ENCODE measurements at regions not wholly inside any gene's neighbourhood (a gene's known extent, or its start where the extent isn't known, plus 50 kb on each side); places are given as distances from the start of the nearest gene placed in this dataset.

DNA sequence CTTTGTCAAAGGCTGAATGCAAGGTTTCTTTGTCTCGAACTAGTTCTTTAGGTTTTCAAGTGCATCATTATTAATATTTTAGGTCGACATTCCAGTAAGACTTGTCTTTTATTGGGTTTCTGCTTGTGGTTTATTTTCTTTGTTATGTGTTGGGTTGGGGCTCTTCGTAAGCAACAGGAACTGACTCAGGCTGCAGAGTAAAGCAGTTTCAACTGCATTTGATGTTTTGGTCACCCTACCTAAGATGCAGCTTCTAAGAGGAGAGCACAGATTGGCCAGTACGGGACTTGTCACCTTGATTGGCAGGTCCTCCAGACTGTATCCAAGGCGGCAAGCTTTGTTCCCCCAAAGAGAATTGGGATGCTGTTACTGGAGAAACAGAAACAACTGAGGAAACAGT, 149.5 kb upstream of the SULF2 start:
- no peak for ATAC-seq
- TF ChIP-seq ISL1 (CRISPR knock-in tag; IDR thresholded peaks at IDR 0.05) (no peak), ZNF70 (CRISPR knock-in tag; IDR thresholded peaks at IDR 0.05) (no peak), RARB (CRISPR knock-in tag; IDR thresholded peaks at IDR 0.05) (no peak), ZC3H10 (CRISPR knock-in tag; IDR thresholded peaks at IDR 0.05) (no peak), SNAI2 (CRISPR knock-in tag; IDR thresholded peaks at IDR 0.05) (no peak), BACH2 (CRISPR knock-in tag; IDR thresholded peaks at IDR 0.05; ENCODE audit: borderline replicate concordance) (no peak), ZFP30 (CRISPR knock-in tag; IDR thresholded peaks at IDR 0.05) (no peak)

DNA sequence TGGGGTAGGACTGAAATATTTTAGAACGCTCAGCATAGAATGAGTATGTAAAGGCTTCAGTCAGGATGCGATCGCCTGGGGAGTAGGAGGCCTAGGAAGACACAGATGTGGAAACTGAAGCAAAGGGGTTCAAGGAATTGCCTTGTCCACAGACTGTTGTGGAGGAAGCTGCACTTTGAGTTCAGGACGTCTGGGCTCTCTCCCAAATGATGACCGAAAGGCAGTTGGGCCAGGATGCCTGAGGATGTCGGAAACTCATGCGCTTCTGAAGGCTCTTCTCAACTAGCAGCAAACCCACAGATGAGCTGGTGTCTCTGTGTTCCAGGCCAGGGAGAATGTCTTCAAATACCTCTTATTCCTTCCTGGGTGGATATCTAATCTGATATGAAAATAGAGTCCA, 146.2 kb upstream of the SULF2 start:
- TF ChIP-seq CREB5 (CRISPR knock-in tag; IDR thresholded peaks at IDR 0.05; ENCODE audit: low read depth) = no peak
- no peak for TF ChIP-seq ISL1 (CRISPR knock-in tag; IDR thresholded peaks at IDR 0.05)
- no peak for TF ChIP-seq OSR1 (CRISPR knock-in tag; IDR thresholded peaks at IDR 0.05)
- no peak for TF ChIP-seq BACH2 (CRISPR knock-in tag; IDR thresholded peaks at IDR 0.05; ENCODE audit: borderline replicate concordance)
- no peak for TF ChIP-seq GLIS3 (CRISPR knock-in tag; IDR thresholded peaks at IDR 0.05)
- no peak for TF ChIP-seq CSDC2 (CRISPR knock-in tag; IDR thresholded peaks at IDR 0.05)
- TF ChIP-seq ZNF565 (CRISPR knock-in tag; conservative IDR thresholded peaks at IDR 0.05; ENCODE audit: low read depth) = no peak
- no peak for TF ChIP-seq PPARA (CRISPR knock-in tag; IDR thresholded peaks at IDR 0.05; ENCODE audit: borderline replicate concordance)
- TF ChIP-seq ZFP3 (CRISPR knock-in tag; IDR thresholded peaks at IDR 0.05) = no peak
- ATAC-seq = no peak

GRCh38 chr20:47931002-47931401, 145.7 kb upstream of the SULF2 start:
- no peak for TF ChIP-seq ZNF8 (CRISPR knock-in tag; IDR thresholded peaks at IDR 0.05)
- ATAC-seq = no peak

DNA sequence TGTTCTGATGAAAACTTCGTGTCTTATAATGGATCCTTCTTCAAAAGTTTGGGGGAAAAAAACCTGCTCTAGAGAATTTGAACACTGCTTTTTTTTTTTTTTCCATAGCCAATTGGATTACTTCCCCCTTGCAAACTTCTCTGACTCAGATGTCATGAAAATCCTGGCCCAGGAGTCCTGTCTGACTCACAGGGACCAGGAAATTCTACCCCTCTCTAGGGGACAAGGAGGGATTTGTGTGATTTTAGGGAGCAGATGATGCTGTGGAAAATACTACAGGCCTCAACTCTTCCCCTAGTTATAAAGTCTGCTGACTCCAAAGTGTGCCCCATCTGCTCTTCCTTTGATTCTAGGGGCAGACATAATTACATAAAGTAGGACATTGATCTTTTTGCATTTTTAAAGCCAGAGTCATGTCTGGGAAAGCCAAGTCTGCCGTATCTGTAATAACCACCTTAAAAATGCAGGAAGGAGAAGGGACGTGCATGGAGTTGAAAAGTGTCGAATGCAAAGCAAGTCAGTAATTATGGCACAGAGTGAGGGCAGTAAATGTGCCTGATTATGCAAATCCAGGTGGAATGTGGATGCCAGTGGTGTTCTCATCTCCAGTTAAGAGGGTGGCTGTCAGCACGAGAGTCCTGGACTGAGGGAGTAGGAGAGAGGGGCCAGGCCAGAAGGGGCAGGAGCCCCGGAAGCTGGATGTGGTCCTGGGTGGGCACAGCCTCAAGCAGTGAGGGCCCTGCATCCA, 144.3 kb upstream of the SULF2 start:
- TF ChIP-seq PATZ1 (CRISPR knock-in tag; IDR thresholded peaks at IDR 0.05; ENCODE audit: borderline replicate concordance) (no peak), ZNF70 (CRISPR knock-in tag; IDR thresholded peaks at IDR 0.05) (no peak), CREB5 (CRISPR knock-in tag; IDR thresholded peaks at IDR 0.05; ENCODE audit: low read depth) (no peak), CSDC2 (CRISPR knock-in tag; IDR thresholded peaks at IDR 0.05) (no peak), ZNF8 (CRISPR knock-in tag; IDR thresholded peaks at IDR 0.05) (no peak), POU6F1 (CRISPR knock-in tag; IDR thresholded peaks at IDR 0.05; ENCODE audit: borderline replicate concordance, low read depth) (no peak), PPARA (CRISPR knock-in tag; IDR thresholded peaks at IDR 0.05; ENCODE audit: borderline replicate concordance) (no peak), ISL1 (CRISPR knock-in tag; IDR thresholded peaks at IDR 0.05) (no peak)

GRCh38 chr20:47927944-47928343, 142.7 kb upstream of the SULF2 start:
- no peak for ATAC-seq
- TF ChIP-seq ZFP3 (CRISPR knock-in tag; IDR thresholded peaks at IDR 0.05) (no peak), PATZ1 (CRISPR knock-in tag; IDR thresholded peaks at IDR 0.05; ENCODE audit: borderline replicate concordance) (no peak)

More for the DNA sequence above, 144.3 kb upstream of the SULF2 start:
- ATAC-seq = no peak; the same call in 2 of the 3 replicates

Data from SK-N-SH treated with all-trans-retinoic acid at 6 μM for 48 hours (cell line).